HCT116 (cell line): ENCODE measurements at regions not wholly inside any gene's neighbourhood (a gene's known extent, or its start where the extent isn't known, plus 50 kb on each side); places are given as distances from the start of the nearest gene placed in this dataset.

Source experiments
- CTCF ChIP-seq, 3 experiments: fragments of 200-600 bp in 1 of 3; sonication (generic) in 1 of 3; IDR thresholded peaks in 2 of 3; conservative IDR thresholded peaks in 1 of 3; 2 replicates each; pipeline ENCODE4 v1.5.1; 2012 to 2017; ENCODE audit warnings: low read depth in 2 of 3, low read length in 2 of 3, antibody characterized with exemption in 1 of 3, borderline replicate concordance in 1 of 3, control low read depth in 1 of 3, mild to moderate bottlenecking in 1 of 3, mixed read lengths in 1 of 3, mixed run types in 1 of 3, moderate library complexity in 1 of 3; ENCODE audit not compliant: insufficient read depth in 1 of 3
- EGR1 ChIP-seq: IDR thresholded peaks from 2 replicates; pipeline ENCODE4 v1.6.1; 2012; ENCODE audit warnings: low read depth
- EZH2 ChIP-seq: fragments of 200-600 bp; sonication (generic); IDR thresholded peaks from 2 replicates; pipeline ENCODE4 v1.6.1; 2017; ENCODE audit warnings: antibody characterized with exemption, mixed run types
- EZH2phosphoT487 ChIP-seq: fragments of 200-600 bp; IDR thresholded peaks from 2 replicates; pipeline ENCODE4 v1.6.1; 2018; ENCODE audit warnings: antibody characterized with exemption, borderline replicate concordance
- FOSL1 ChIP-seq: IDR thresholded peaks from 2 replicates; pipeline ENCODE4 v1.6.1; 2012; ENCODE audit warnings: low read depth
- MAX ChIP-seq: IDR thresholded peaks from 2 replicates; pipeline ENCODE4 v1.6.1; 2012
- POLR2A ChIP-seq: IDR thresholded peaks from 2 replicates; pipeline ENCODE4 v1.7.0; 2011; ENCODE audit warnings: borderline replicate concordance; ENCODE audit not compliant: insufficient read depth, insufficient read length; ENCODE audit errors: extremely low read depth
- POLR2AphosphoS5 ChIP-seq: IDR thresholded peaks from 2 replicates; pipeline ENCODE4 v1.6.1; 2011; ENCODE audit warnings: mild to moderate bottlenecking, low read depth, low read length, moderate library complexity
- RAD21 ChIP-seq: IDR thresholded peaks from 2 replicates; pipeline ENCODE4 v1.6.1; 2012; ENCODE audit warnings: low read depth, mild to moderate bottlenecking
- REST ChIP-seq: IDR thresholded peaks from 2 replicates; pipeline ENCODE4 v1.6.1; 2012; ENCODE audit warnings: low read depth
- TCF7L2 ChIP-seq: IDR thresholded peaks from 2 replicates; pipeline ENCODE4 v1.7.0; 2011; ENCODE audit warnings: borderline replicate concordance, inconsistent platforms; ENCODE audit not compliant: insufficient read depth, insufficient read length; ENCODE audit errors: extremely low read depth
- ZBTB33 ChIP-seq: IDR thresholded peaks from 2 replicates; pipeline ENCODE4 v1.6.1; 2011; ENCODE audit warnings: mild to moderate bottlenecking, low read length, moderate library complexity; ENCODE audit not compliant: insufficient replicate concordance; ENCODE audit errors: extremely low read depth
- ZNF274 ChIP-seq: fragments of 200-500 bp; sonication (Bioruptor generic); IDR thresholded peaks from 2 replicates; pipeline ENCODE4 v1.6.1; 2014; ENCODE audit warnings: mild to moderate bottlenecking, low read depth, low read length, inconsistent platforms

- TF ChIP-seq RAD21 (no peak), MAX (no peak), FOSL1 (no peak), CTCF (IDR thresholded peaks at IDR 0.05 in 2 of 3, conservative IDR thresholded peaks at IDR 0.05 in 1 of 3; ENCODE audit: borderline replicate concordance in 1 of 3, insufficient read depth in 1 of 3, low read depth in 2 of 3, low read length in 2 of 3) (no peak), POLR2A (no peak), POLR2AphosphoS5 (no peak), ZBTB33 (no peak), TCF7L2 (no peak), EZH2phosphoT487 (no peak), EGR1 (no peak), REST (no peak), ZNF274 (no peak), EZH2 (no peak)
Measured at GRCh38 chr2:128982670-128983069, 664.0 kb upstream of the HS6ST1 start.
